Sigmoid colon (tissue), 4 donors: ENCODE measurements at regions not wholly inside any gene's neighbourhood (a gene's known extent, or its start where the extent isn't known, plus 50 kb on each side); places are given as distances from the start of the nearest gene placed in this dataset.

Experiments used
- CTCF ChIP-seq, 4 experiments: fragments of 450-650 bp in 3 of 4; fragments of 200-600 bp in 1 of 4; IDR thresholded peaks; one replicate each; pipeline ENCODE4 v1.5.1; 2016 to 2019; ENCODE audit warnings: antibody characterized with exemption in 4 of 4, mild to moderate bottlenecking in 3 of 4, moderate library complexity in 2 of 4
- EP300 ChIP-seq, 4 donors: sonication (generic); formaldehyde crosslinking; IDR thresholded peaks; one replicate each; pipeline ENCODE4 v1.6.1; 2017; ENCODE audit warnings: antibody characterized with exemption in 4 of 4
- POLR2A ChIP-seq, 2 donors: fragments of 450-650 bp; IDR thresholded peaks; one replicate each; pipeline ENCODE4 v1.6.1; 2016; ENCODE audit warnings: antibody characterized with exemption in 2 of 2, mild to moderate bottlenecking in 2 of 2, moderate library complexity in 2 of 2

- TF ChIP-seq CTCF (IDR thresholded peaks at IDR 0.05): no peak
- no peak for TF ChIP-seq POLR2A (IDR thresholded peaks at IDR 0.05)
- no peak for TF ChIP-seq EP300 (IDR thresholded peaks at IDR 0.05)
Observed at GRCh38 chr16:54359555-54359954, 73.0 kb upstream of the IRX3 start.
